RWPE2 (cell line): ENCODE measurements at regions not wholly inside any gene's neighbourhood (a gene's known extent, or its start where the extent isn't known, plus 50 kb on each side); places are given as distances from the start of the nearest gene placed in this dataset.

ENCODE experiments used
- ATAC-seq: fragments of 200-7000 bp; cut with Tn5 transposase; 3 replicates; pipeline ENCODE4 v1.9.1; 2021; ENCODE audit warnings: low read depth
- DNase-seq: peaks from one replicate; pipeline ENCODE4 v3.0.0-alpha.2; 2020; ENCODE audit warnings: low spot score
- H3K27ac ChIP-seq: fragments of 450-650 bp; 2 replicates; pipeline ENCODE4 v1.5.1; 2017; ENCODE audit warnings: mild to moderate bottlenecking; ENCODE audit not compliant: poor library complexity, severe bottlenecking
- H3K27me3 ChIP-seq: fragments of 250-450 bp; sonication (Bioruptor Pico); 2 replicates; pipeline ENCODE4 v1.5.1; 2021; ENCODE audit warnings: mild to moderate bottlenecking, moderate library complexity; ENCODE audit not compliant: insufficient read depth, poor library complexity, severe bottlenecking
- H3K36me3 ChIP-seq: fragments of 250-450 bp; sonication (Bioruptor Pico); 2 replicates; pipeline ENCODE4 v1.5.1; 2020; ENCODE audit warnings: low read depth, mild to moderate bottlenecking, moderate library complexity
- H3K4me1 ChIP-seq: fragments of 250-450 bp; sonication (Bioruptor Pico); 2 replicates; pipeline ENCODE4 v1.5.1; 2021; ENCODE audit warnings: mild to moderate bottlenecking, moderate library complexity; ENCODE audit not compliant: insufficient read depth, poor library complexity, severe bottlenecking
- H3K4me3 ChIP-seq: fragments of 250-450 bp; sonication (Bioruptor Pico); 2 replicates; pipeline ENCODE4 v1.5.1; 2021; ENCODE audit warnings: mild to moderate bottlenecking, moderate library complexity; ENCODE audit not compliant: severe bottlenecking
- H3K9me3 ChIP-seq: fragments of 250-450 bp; sonication (Bioruptor Pico); 2 replicates; pipeline ENCODE4 v1.5.1; 2021; ENCODE audit warnings: mild to moderate bottlenecking, moderate library complexity; ENCODE audit not compliant: severe bottlenecking
- TF ChIP-seq, protein P1 (sequence below): fragments of 450-650 bp; IDR thresholded peaks from one replicate; pipeline ENCODE4 v1.5.1; 2017; ENCODE audit warnings: mild to moderate bottlenecking, moderate library complexity; ENCODE audit not compliant: poor library complexity, severe bottlenecking

DNA sequence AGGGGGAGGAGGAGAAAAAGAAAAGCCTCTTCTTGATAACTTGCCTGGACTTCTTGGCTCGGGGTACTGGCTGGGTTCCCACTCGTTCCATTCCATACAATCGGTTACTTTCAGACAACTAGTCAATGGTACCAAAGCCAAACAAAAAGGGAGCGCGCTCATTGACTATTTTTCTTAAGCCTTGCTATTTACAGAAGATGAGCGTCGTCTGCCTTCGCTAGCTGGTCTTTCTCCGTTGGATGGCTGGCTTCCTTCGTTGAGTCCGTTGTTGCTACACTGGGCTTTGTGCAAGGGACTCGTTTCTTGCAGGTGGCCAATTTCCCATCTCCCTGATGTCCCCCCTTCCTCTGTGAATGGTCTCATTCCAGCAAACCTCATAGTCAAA lies 260.4 kb downstream of the ZNF516 start:
- ATAC-seq (no peak), DNase-seq (no peak)
- TF ChIP-seq, protein P1, sequence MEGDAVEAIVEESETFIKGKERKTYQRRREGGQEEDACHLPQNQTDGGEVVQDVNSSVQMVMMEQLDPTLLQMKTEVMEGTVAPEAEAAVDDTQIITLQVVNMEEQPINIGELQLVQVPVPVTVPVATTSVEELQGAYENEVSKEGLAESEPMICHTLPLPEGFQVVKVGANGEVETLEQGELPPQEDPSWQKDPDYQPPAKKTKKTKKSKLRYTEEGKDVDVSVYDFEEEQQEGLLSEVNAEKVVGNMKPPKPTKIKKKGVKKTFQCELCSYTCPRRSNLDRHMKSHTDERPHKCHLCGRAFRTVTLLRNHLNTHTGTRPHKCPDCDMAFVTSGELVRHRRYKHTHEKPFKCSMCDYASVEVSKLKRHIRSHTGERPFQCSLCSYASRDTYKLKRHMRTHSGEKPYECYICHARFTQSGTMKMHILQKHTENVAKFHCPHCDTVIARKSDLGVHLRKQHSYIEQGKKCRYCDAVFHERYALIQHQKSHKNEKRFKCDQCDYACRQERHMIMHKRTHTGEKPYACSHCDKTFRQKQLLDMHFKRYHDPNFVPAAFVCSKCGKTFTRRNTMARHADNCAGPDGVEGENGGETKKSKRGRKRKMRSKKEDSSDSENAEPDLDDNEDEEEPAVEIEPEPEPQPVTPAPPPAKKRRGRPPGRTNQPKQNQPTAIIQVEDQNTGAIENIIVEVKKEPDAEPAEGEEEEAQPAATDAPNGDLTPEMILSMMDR, result no peak
- no peaks in the 10 kb centered on the region for H3K4me1 ChIP-seq
- H3K36me3 ChIP-seq, result no peaks in the 10 kb centered on the region
- no peaks in the 10 kb centered on the region for H3K9me3 ChIP-seq
- no peak overlapping the region for H3K4me3 ChIP-seq
- no peak overlapping the region for H3K27ac ChIP-seq
- H3K27me3 ChIP-seq, result peaks cover 32% of the 10 kb centered on the region

DNA sequence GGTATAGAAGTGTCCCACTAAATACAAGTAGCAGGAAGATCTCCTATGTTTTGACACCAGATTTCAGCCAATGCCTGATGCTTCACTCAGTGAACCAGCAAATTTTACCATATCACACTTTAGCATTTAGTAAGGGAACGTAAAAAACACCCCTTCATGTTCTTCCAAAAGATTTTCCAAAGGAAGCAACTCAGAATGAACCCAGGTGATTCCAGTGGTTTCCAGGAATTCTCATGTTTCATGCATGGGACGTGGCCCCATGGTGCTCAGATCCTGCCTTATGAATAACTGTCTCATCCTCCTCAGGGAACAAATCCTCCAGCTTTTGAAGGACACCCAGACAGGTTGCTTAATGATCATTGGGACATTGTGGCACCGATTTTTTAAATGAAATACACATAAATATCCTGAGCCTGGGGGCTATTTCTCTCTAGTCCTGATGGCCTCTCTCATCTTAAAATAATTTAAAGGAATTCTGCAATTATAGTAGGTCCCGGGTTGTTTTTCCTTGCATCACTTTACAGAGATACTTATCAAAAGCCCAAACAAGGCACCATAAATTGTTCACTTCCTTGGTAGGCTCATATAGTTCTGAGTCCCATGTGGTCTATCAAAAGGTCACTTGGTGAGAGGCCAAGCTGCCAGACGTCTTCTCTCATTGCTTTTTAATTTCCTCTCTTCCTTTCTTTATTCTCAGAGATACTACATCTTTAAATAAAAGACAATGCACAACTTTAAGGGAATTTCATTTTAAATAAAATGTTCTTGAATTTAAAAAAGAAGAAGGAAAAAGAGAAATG lies 261.0 kb downstream of the ZNF516 start:
- H3K27me3 ChIP-seq, result peaks cover 32% of the 10 kb centered on the region
- DNase-seq, result no peak
- no peak for ATAC-seq
- H3K4me3 ChIP-seq, result no peak overlapping the region
- H3K36me3 ChIP-seq, result no peaks in the 10 kb centered on the region
- H3K9me3 ChIP-seq, result no peaks in the 10 kb centered on the region
- no peaks in the 10 kb centered on the region for H3K4me1 ChIP-seq
- TF ChIP-seq, protein P1, result no peak
- no peak overlapping the region for H3K27ac ChIP-seq

DNA sequence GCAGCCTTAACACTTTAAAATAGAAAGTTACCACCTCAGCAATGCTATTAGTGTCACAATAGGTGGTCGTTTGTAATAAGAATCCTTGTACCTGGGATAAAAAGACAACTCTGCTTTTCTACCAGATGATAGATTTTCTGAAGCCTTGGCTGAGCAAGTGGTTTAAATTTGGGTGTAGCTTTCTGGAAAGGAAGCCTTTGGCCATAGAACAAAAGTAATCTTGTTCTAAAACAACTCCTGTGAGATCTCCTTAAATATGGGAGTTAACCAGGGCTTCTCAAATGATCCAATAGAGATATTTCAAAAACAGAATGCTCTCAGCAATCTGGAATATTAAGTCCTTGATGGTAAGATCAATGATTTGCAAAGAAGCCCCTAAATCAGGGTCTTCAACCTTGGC lies 261.6 kb downstream of the ZNF516 start:
- peaks cover 32% of the 10 kb centered on the region for H3K27me3 ChIP-seq
- H3K36me3 ChIP-seq, result no peaks in the 10 kb centered on the region
- H3K9me3 ChIP-seq, result no peaks in the 10 kb centered on the region
- H3K27ac ChIP-seq, result no peak overlapping the region
- TF ChIP-seq, protein P1, result no peak
- H3K4me3 ChIP-seq, result no peak overlapping the region
- H3K4me1 ChIP-seq, result no peaks in the 10 kb centered on the region
- no peak for DNase-seq
- no peak for ATAC-seq

DNA sequence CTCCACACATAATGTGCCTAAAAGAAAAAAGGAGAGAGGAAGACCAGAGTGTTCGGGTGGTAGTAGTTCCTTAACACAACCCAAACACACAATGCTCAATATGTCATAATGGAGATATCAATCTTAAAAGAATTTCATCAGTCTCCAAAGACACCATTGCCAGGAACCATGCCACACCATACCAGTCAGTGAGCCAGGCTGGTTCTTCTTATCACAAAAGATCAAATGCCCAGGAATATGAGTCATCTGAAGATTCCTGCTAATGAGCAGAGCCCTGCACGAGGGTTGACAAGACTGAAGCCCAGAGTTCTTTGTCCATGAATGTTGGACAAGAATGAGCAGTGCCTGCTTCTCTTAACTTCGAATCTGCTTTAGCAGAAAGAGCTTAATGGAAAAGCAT lies 262.3 kb downstream of the ZNF516 start:
- ATAC-seq, result no peak

More for the DNA sequence above, 262.3 kb downstream of the ZNF516 start:
- Histone ChIP-seq H3K4me1 (no peaks in the 10 kb centered on the region), H3K4me3 (no peak overlapping the region), H3K27ac (no peak overlapping the region), H3K27me3 (peaks cover 32% of the 10 kb centered on the region), H3K9me3 (no peaks in the 10 kb centered on the region), H3K36me3 (no peaks in the 10 kb centered on the region)
- TF ChIP-seq, protein P1, result no peak
- DNase-seq, result no peak
